MM.1S (cell line): ENCODE measurements at regions not wholly inside any gene's neighbourhood (a gene's known extent, or its start where the extent isn't known, plus 50 kb on each side); places are given as distances from the start of the nearest gene placed in this dataset.

ENCODE experiments used
- DNase-seq: peaks from one replicate; pipeline ENCODE4 v3.0.0-alpha.2; 2015
- H2AFZ ChIP-seq: fragments of 300-600 bp; sonication (generic); 2 replicates; pipeline ENCODE4 v1.6.0; 2016; ENCODE audit warnings: antibody characterized with exemption, low read length
- H3F3A ChIP-seq: fragments of 300-600 bp; sonication (generic); 2 replicates; pipeline ENCODE4 v1.6.1; 2016; ENCODE audit warnings: mild to moderate bottlenecking, antibody characterized with exemption, low read length, moderate library complexity, mixed read lengths; ENCODE audit not compliant: insufficient read depth
- H3K27ac ChIP-seq: fragments of 300-600 bp; sonication (generic); 2 replicates; pipeline ENCODE4 v1.5.1; 2016; ENCODE audit warnings: mild to moderate bottlenecking, low read length
- H3K27me3 ChIP-seq: fragments of 300-600 bp; sonication (generic); replicated peaks from 2 replicates; pipeline ENCODE4 v1.6.0; 2016; ENCODE audit warnings: low read length; ENCODE audit not compliant: insufficient read depth
- H3K36me3 ChIP-seq: fragments of 300-600 bp; sonication (generic); replicated peaks from 2 replicates; pipeline ENCODE4 v1.6.1; 2016; ENCODE audit warnings: mild to moderate bottlenecking, low read length, mixed read lengths; ENCODE audit not compliant: insufficient read depth
- H3K4me1 ChIP-seq: fragments of 300-600 bp; sonication (generic); 2 replicates; pipeline ENCODE4 v1.6.1; 2016; ENCODE audit warnings: low read length, mixed read lengths
- H3K4me2 ChIP-seq: fragments of 300-600 bp; sonication (generic); 2 replicates; pipeline ENCODE4 v1.6.0; 2016; ENCODE audit warnings: low read depth, low read length
- H3K4me3 ChIP-seq: fragments of 300-600 bp; sonication (generic); 2 replicates; pipeline ENCODE4 v1.5.1; 2016; ENCODE audit warnings: low read length, mixed read lengths
- H3K79me2 ChIP-seq: fragments of 300-600 bp; sonication (generic); 2 replicates; pipeline ENCODE4 v1.6.1; 2016; ENCODE audit warnings: mixed run types, low read length, mixed read lengths
- H3K9ac ChIP-seq: fragments of 300-600 bp; sonication (generic); 2 replicates; pipeline ENCODE4 v1.6.1; 2016; ENCODE audit warnings: low read length, mixed read lengths
- H3K9me2 ChIP-seq: fragments of 300-600 bp; sonication (generic); replicated peaks from 2 replicates; pipeline ENCODE4 v1.6.1; 2016; ENCODE audit warnings: mild to moderate bottlenecking, low read length, mixed read lengths; ENCODE audit not compliant: insufficient read depth
- H3K9me3 ChIP-seq: fragments of 300-600 bp; sonication (generic); replicated peaks from 2 replicates; pipeline ENCODE4 v1.6.1; 2016; ENCODE audit warnings: mild to moderate bottlenecking, low read length, mixed read lengths; ENCODE audit not compliant: insufficient read depth
- H4K20me1 ChIP-seq: fragments of 300-600 bp; sonication (generic); 2 replicates; pipeline ENCODE4 v1.6.1; 2016; ENCODE audit warnings: mild to moderate bottlenecking, low read length, moderate library complexity, mixed read lengths; ENCODE audit not compliant: insufficient read depth
- EZH2 ChIP-seq: fragments of 300-600 bp; sonication (generic); optimal IDR thresholded peaks from 2 replicates; pipeline ENCODE3; 2017; ENCODE audit warnings: low read depth, mild to moderate bottlenecking, antibody characterized with exemption, low read length, mixed read lengths
- EZH2phosphoT487 ChIP-seq: fragments of 300-600 bp; sonication (generic); IDR thresholded peaks from 2 replicates; pipeline ENCODE4 v1.6.1; 2018; ENCODE audit warnings: antibody characterized with exemption, low read length
- TF ChIP-seq, protein P1 (sequence below): fragments of 300-600 bp; sonication (generic); IDR thresholded peaks from 2 replicates; pipeline ENCODE4 v1.5.1; 2016; ENCODE audit warnings: antibody characterized with exemption, low read length, mixed read lengths

DNA sequence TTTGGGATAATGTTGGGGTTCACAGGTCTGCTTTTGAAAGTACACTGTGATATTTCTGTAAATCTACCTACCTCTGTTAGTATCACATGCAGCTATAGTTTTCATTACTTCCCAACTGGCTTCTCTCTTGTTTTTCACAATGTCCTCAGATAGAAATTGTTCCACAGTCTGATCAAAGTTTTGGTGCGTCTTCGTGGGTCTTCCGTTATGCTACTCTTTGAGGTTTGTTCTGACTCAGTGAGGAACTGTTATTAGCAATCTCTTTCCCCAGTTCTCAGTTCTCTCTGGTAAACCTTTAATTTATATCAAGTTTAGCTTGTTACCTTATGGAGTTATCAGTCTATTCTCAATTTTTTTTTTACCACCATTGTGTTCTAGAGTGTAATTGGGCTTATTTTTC is 2061.2 kb upstream of the CDH9 start:
- Histone ChIP-seq H3K4me3 (no peak overlapping the region), H3K27ac (no peak overlapping the region), H3K9ac (no peak overlapping the region), H3K9me3 (no peaks in the 10 kb centered on the region), H3K36me3 (no peaks in the 10 kb centered on the region), H3K79me2 (no peaks in the 10 kb centered on the region), H3K27me3 (no peaks in the 10 kb centered on the region), H3K4me2 (no peak overlapping the region), H4K20me1 (no peaks in the 10 kb centered on the region), H3K4me1 (no peaks in the 10 kb centered on the region), H3F3A (no peaks in the 10 kb centered on the region), H2AFZ (no peak overlapping the region), H3K9me2 (no peaks in the 10 kb centered on the region)
- DNase-seq, result no peak
- no peak for TF ChIP-seq EZH2phosphoT487
- TF ChIP-seq, protein P1, sequence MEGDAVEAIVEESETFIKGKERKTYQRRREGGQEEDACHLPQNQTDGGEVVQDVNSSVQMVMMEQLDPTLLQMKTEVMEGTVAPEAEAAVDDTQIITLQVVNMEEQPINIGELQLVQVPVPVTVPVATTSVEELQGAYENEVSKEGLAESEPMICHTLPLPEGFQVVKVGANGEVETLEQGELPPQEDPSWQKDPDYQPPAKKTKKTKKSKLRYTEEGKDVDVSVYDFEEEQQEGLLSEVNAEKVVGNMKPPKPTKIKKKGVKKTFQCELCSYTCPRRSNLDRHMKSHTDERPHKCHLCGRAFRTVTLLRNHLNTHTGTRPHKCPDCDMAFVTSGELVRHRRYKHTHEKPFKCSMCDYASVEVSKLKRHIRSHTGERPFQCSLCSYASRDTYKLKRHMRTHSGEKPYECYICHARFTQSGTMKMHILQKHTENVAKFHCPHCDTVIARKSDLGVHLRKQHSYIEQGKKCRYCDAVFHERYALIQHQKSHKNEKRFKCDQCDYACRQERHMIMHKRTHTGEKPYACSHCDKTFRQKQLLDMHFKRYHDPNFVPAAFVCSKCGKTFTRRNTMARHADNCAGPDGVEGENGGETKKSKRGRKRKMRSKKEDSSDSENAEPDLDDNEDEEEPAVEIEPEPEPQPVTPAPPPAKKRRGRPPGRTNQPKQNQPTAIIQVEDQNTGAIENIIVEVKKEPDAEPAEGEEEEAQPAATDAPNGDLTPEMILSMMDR, result no peak
- no peak for TF ChIP-seq EZH2

DNA sequence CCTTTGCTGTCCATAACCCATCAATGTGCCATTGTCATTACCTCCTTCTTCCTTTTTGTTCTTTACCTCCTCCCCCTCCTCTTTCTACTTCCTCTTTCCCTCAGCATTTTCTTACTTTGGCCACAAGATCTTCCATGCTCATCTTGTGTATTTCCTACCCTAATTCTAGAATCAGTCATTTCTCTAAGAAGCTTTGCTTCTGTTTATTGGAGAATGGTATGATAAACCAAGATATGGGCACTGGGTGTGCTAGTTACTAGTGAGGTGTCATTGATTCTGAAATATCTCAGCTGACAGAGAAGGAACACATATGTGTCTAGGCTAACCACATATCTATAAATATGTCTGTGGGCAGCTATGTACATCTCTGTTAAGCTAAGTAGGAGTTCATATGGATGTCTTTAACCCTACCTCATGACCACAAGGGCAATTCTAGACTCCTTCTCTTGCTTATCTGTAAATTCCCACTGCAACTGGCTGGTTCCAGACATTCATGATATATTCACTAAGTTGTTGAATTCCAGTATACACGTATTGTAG is 2051.3 kb upstream of the CDH9 start:
- no peaks in the 10 kb centered on the region for H3K9me3 ChIP-seq
- no peaks in the 10 kb centered on the region for H3K27me3 ChIP-seq
- peaks cover 5% of the 10 kb centered on the region; the same call in 1 of the 2 replicates for H3K4me1 ChIP-seq
- no peak overlapping the region for H2AFZ ChIP-seq
- DNase-seq, result peak; percentile 69
- no peak overlapping the region for H3K27ac ChIP-seq
- H4K20me1 ChIP-seq, result no peaks in the 10 kb centered on the region
- no peaks in the 10 kb centered on the region for H3K36me3 ChIP-seq
- no peak overlapping the region for H3K9ac ChIP-seq
- H3K4me2 ChIP-seq, result no peak overlapping the region
- H3K4me3 ChIP-seq, result no peak overlapping the region
- no peaks in the 10 kb centered on the region for H3K9me2 ChIP-seq
- H3F3A ChIP-seq, result no peaks in the 10 kb centered on the region
- no peaks in the 10 kb centered on the region for H3K79me2 ChIP-seq
- TF ChIP-seq EZH2phosphoT487 (no peak), EZH2 (no peak)
- TF ChIP-seq, protein P1, result no peak

- no peak for DNase-seq
- Histone ChIP-seq H3K27me3 (no peaks in the 10 kb centered on the region), H4K20me1 (no peaks in the 10 kb centered on the region), H3K4me3 (no peak overlapping the region), H3K27ac (no peak overlapping the region), H3F3A (no peaks in the 10 kb centered on the region), H3K79me2 (no peaks in the 10 kb centered on the region), H3K9me3 (no peaks in the 10 kb centered on the region), H3K4me1 (peaks cover 3% of the 10 kb centered on the region; the same call in 1 of the 2 replicates), H3K36me3 (no peaks in the 10 kb centered on the region), H2AFZ (no peak overlapping the region), H3K9me2 (no peaks in the 10 kb centered on the region), H3K4me2 (no peak overlapping the region), H3K9ac (no peak overlapping the region)
- no peak for TF ChIP-seq EZH2
- no peak for TF ChIP-seq EZH2phosphoT487
- TF ChIP-seq, protein P1, result no peak
Observed at GRCh38 chr5:29085142-29085541, 2046.8 kb upstream of the CDH9 start.
